H9 (cell line): ENCODE measurements at regions not wholly inside any gene's neighbourhood (a gene's known extent, or its start where the extent isn't known, plus 50 kb on each side); places are given as distances from the start of the nearest gene placed in this dataset.

Source experiments
- DNase-seq: peaks from one replicate; pipeline ENCODE4 v3.0.0-alpha.2; 2017
- H2AFZ ChIP-seq: one replicate; pipeline ENCODE4 v1.6.1; 2013; ENCODE audit warnings: mild to moderate bottlenecking, low read length, control low read depth, moderate library complexity
- H2AK5ac ChIP-seq: 2 replicates; pipeline ENCODE4 v1.6.1; 2013; ENCODE audit warnings: low read length, control low read depth, mixed read lengths; ENCODE audit not compliant: insufficient read length
- H2BK120ac ChIP-seq: one replicate; pipeline ENCODE4 v1.6.1; 2013; ENCODE audit warnings: low read depth, mild to moderate bottlenecking, low read length, control low read depth, inconsistent platforms; ENCODE audit not compliant: poor library complexity, severe bottlenecking
- H2BK12ac ChIP-seq: 2 replicates; pipeline ENCODE4 v1.6.1; 2013; ENCODE audit warnings: low read length, control low read depth, mixed read lengths, low read depth; ENCODE audit not compliant: insufficient read length
- H2BK15ac ChIP-seq: 2 replicates; pipeline ENCODE4 v1.6.1; 2013; ENCODE audit warnings: low read depth, low read length, control low read depth
- H2BK20ac ChIP-seq: one replicate; pipeline ENCODE4 v1.6.1; 2013; ENCODE audit warnings: low read depth, mild to moderate bottlenecking, low read length, control low read depth, inconsistent platforms; ENCODE audit not compliant: poor library complexity, severe bottlenecking
- H2BK5ac ChIP-seq: 2 replicates; pipeline ENCODE4 v1.6.1; 2013; ENCODE audit warnings: low read length, control low read depth, mixed read lengths; ENCODE audit not compliant: insufficient read length
- H3K14ac ChIP-seq: 2 replicates; pipeline ENCODE4 v1.6.1; 2013; ENCODE audit warnings: low read length, control low read depth; ENCODE audit not compliant: insufficient read depth
- H3K18ac ChIP-seq: 2 replicates; pipeline ENCODE4 v1.6.1; 2013; ENCODE audit warnings: low read depth, mild to moderate bottlenecking, mixed read lengths, low read length, control low read depth; ENCODE audit not compliant: insufficient read length
- H3K23ac ChIP-seq: 2 replicates; pipeline ENCODE4 v1.6.1; 2013; ENCODE audit warnings: low read length, control low read depth, mixed read lengths, low read depth; ENCODE audit not compliant: insufficient read length
- H3K23me2 ChIP-seq: 2 replicates; pipeline ENCODE4 v1.6.1; 2013; ENCODE audit warnings: low read depth, mild to moderate bottlenecking, mixed read lengths, low read length, control low read depth; ENCODE audit not compliant: insufficient read length, poor library complexity, severe bottlenecking
- H3K27ac ChIP-seq: 2 replicates; pipeline ENCODE4 v1.5.1; 2013; ENCODE audit warnings: low read length, control low read depth, mixed read lengths, low read depth; ENCODE audit not compliant: insufficient read length
- H3K27me3 ChIP-seq: 2 replicates; pipeline ENCODE4 v1.6.1; 2013; ENCODE audit warnings: low read length, control low read depth, inconsistent platforms; ENCODE audit not compliant: insufficient read depth
- H3K4ac ChIP-seq: 2 replicates; pipeline ENCODE4 v1.6.1; 2013; ENCODE audit warnings: low read depth, mild to moderate bottlenecking, control low read depth, inconsistent platforms, low read length, moderate library complexity
- H3K4me1 ChIP-seq: 2 replicates; pipeline ENCODE4 v1.6.1; 2013; ENCODE audit warnings: low read length, control low read depth, inconsistent platforms; ENCODE audit not compliant: insufficient read depth
- H3K4me2 ChIP-seq: 2 replicates; pipeline ENCODE4 v1.6.1; 2013; ENCODE audit warnings: low read length, control low read depth, mixed read lengths; ENCODE audit not compliant: insufficient read length, insufficient read depth
- H3K56ac ChIP-seq: 2 replicates; pipeline ENCODE4 v1.6.1; 2013; ENCODE audit warnings: low read depth, mild to moderate bottlenecking, mixed read lengths, low read length, control low read depth; ENCODE audit not compliant: insufficient read length
- H3K79me1 ChIP-seq: 2 replicates; pipeline ENCODE4 v1.6.1; 2013; ENCODE audit warnings: low read depth, mild to moderate bottlenecking, moderate library complexity, low read length, control low read depth, inconsistent platforms; ENCODE audit not compliant: insufficient read depth, poor library complexity, severe bottlenecking
- H3K79me2 ChIP-seq: 2 replicates; pipeline ENCODE4 v1.6.1; 2013; ENCODE audit warnings: low read length, control low read depth, inconsistent platforms; ENCODE audit not compliant: insufficient read depth
- H3K9ac ChIP-seq: 2 replicates; pipeline ENCODE4 v1.6.1; 2013; ENCODE audit warnings: low read length, control low read depth, mixed read lengths; ENCODE audit not compliant: insufficient read length; ENCODE audit errors: extremely low read depth
- H3K9me3 ChIP-seq: one replicate; pipeline ENCODE4 v1.6.1; 2013; ENCODE audit warnings: low read depth, low read length, inconsistent platforms; ENCODE audit not compliant: control insufficient read depth
- H3T11ph ChIP-seq: one replicate; pipeline ENCODE4 v1.6.1; 2013; ENCODE audit warnings: mild to moderate bottlenecking, low read length, control low read depth, inconsistent platforms
- H4K20me1 ChIP-seq: one replicate; pipeline ENCODE4 v1.6.1; 2013; ENCODE audit not compliant: control insufficient read depth, insufficient read length, insufficient read depth
- H4K5ac ChIP-seq: 2 replicates; pipeline ENCODE4 v1.6.1; 2013; ENCODE audit warnings: low read depth, mild to moderate bottlenecking, mixed read lengths, low read length, control low read depth; ENCODE audit not compliant: insufficient read length
- H4K8ac ChIP-seq: replicated peaks from 2 replicates; pipeline ENCODE4 v1.6.1; 2013; ENCODE audit warnings: low read length, control low read depth, mixed read lengths, low read depth; ENCODE audit not compliant: insufficient read length
- H4K91ac ChIP-seq: 2 replicates; pipeline ENCODE4 v1.6.1; 2013; ENCODE audit warnings: low read depth, mild to moderate bottlenecking, moderate library complexity, mixed read lengths, low read length, control low read depth; ENCODE audit not compliant: insufficient read length
- H3K27ac Mint-ChIP-seq, 3 experiments: 2 replicates in 2 of 3; 3 replicates in 1 of 3; pipeline ENCODE4 v1.8.0; 2020 to 2021; ENCODE audit warnings: mixed read lengths in 3 of 3, mild to moderate bottlenecking in 1 of 3, moderate library complexity in 1 of 3
- H3K27me3 Mint-ChIP-seq: 2 replicates; pipeline ENCODE4 v1.8.0; 2021; ENCODE audit warnings: low read depth, mild to moderate bottlenecking, moderate library complexity, mixed read lengths
- H3K36me3 Mint-ChIP-seq, 3 experiments: 2 replicates in 2 of 3; 3 replicates in 1 of 3; pipeline ENCODE4 v1.8.0; 2020 to 2021; ENCODE audit warnings: low read depth in 3 of 3, mixed read lengths in 3 of 3; ENCODE audit not compliant: insufficient read depth in 1 of 3
- H3K4me1 Mint-ChIP-seq, 2 experiments: 2 replicates each; pipeline ENCODE4 v1.8.0; 2020; ENCODE audit warnings: mixed read lengths in 2 of 2
- H3K4me3 Mint-ChIP-seq, 2 experiments: 2 replicates in 1 of 2; 3 replicates in 1 of 2; pipeline ENCODE4 v1.8.0; 2020 to 2021; ENCODE audit warnings: mild to moderate bottlenecking in 2 of 2, mixed read lengths in 2 of 2, moderate library complexity in 1 of 2
- H3K9me3 Mint-ChIP-seq, 2 experiments: 2 replicates in 1 of 2; 3 replicates in 1 of 2; pipeline ENCODE4 v1.8.0; 2020; ENCODE audit warnings: mild to moderate bottlenecking in 2 of 2, mixed read lengths in 2 of 2, moderate library complexity in 1 of 2
- WGBS: extraction: QIAGEN DNeasy Blood & Tissue Kit; methylation state at CpG from one replicate; pipeline ENCODE4 v1.1.7; 2013; ENCODE audit warnings: missing lambda C conversion rate, low lambda C conversion rate, mixed read lengths; ENCODE audit not compliant: insufficient read length; ENCODE audit errors: extremely low coverage; 5-methylcytosine and 5-hydroxymethylcytosine counted together
- TF ChIP-seq, protein P1 (sequence below): fragments of 200-600 bp; sonication (generic); conservative IDR thresholded peaks from 3 replicates; pipeline ENCODE4 v1.8.0; 2021; ENCODE audit warnings: antibody characterized with exemption, mild to moderate bottlenecking

DNA sequence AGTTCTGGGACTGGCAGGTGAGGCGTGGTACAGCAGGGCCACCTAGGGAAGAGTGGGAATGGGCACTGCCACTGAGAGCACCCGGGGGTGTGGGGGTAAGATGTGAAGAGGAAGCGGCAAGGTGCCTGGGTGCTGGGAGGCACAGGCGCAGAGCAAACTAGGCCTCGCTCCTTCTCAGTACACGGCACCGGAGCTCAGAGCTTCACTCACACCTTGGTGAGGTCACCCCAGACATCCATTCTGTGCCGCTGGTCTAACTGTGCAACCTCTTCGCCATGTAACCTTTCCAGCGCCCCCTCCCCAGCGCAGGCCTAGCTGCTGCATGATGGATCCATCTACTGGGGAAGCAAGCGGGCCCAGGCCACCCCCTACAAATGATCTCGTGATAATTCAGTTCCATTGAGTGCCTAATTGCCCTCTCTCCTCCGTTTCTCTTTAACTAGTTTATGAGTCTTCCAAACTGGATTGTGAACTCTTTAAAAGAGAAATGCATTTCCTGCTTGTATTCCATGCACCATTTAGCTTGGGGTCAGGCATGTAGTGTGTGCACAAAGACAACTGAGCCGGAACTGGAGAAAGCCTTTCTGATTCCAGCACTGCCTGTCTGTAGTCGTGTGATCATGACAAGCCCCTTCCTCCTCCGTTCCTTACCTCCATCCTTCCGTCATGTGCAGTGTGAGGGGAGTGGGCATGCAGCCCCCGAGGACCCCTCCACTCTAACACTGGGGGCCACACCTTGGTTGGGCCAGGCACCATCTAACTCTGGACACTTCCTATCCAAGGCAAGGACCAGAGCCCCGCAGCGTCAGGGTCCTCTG is 1475.2 kb downstream of the TBC1D22A start:
- Mint-ChIP-seq H3K9me3 (peaks cover 7 to 9% of the 10 kb centered on the region in 2 experiments), H3K4me3 (no peak overlapping the region), H3K27me3 (peaks cover 39% of the 10 kb centered on the region), H3K36me3 (peaks cover 0 to 9% (median 0%) of the 10 kb centered on the region in 3 experiments; a peak in 4 of 7 replicates), H3K4me1 (peaks cover 22% of the 10 kb centered on the region in 2 experiments), H3K27ac (no peak overlapping the region; a peak in 1 of 7 replicates)
- H3K4me1 ChIP-seq: no peaks in the 10 kb centered on the region; the same call in 1 of the 2 replicates
- H2BK20ac ChIP-seq: no peak overlapping the region
- no peak overlapping the region for H3K56ac ChIP-seq
- no peak overlapping the region for H4K5ac ChIP-seq
- no peak overlapping the region for H2AK5ac ChIP-seq
- no peaks in the 10 kb centered on the region for H3K23me2 ChIP-seq
- no peaks in the 10 kb centered on the region for H3K9me3 ChIP-seq
- H4K8ac ChIP-seq: no peak overlapping the region
- no CpG with 5 or more reads among the region's 21 CpGs for WGBS
- no peak overlapping the region for H2BK15ac ChIP-seq
- no peak overlapping the region for H3K4ac ChIP-seq
- no peak overlapping the region for H3K9ac ChIP-seq
- H3K23ac ChIP-seq: no peak overlapping the region
- H3K79me1 ChIP-seq: no peaks in the 10 kb centered on the region
- H3K79me2 ChIP-seq: no peaks in the 10 kb centered on the region
- no peak for DNase-seq
- TF ChIP-seq, protein P1, sequence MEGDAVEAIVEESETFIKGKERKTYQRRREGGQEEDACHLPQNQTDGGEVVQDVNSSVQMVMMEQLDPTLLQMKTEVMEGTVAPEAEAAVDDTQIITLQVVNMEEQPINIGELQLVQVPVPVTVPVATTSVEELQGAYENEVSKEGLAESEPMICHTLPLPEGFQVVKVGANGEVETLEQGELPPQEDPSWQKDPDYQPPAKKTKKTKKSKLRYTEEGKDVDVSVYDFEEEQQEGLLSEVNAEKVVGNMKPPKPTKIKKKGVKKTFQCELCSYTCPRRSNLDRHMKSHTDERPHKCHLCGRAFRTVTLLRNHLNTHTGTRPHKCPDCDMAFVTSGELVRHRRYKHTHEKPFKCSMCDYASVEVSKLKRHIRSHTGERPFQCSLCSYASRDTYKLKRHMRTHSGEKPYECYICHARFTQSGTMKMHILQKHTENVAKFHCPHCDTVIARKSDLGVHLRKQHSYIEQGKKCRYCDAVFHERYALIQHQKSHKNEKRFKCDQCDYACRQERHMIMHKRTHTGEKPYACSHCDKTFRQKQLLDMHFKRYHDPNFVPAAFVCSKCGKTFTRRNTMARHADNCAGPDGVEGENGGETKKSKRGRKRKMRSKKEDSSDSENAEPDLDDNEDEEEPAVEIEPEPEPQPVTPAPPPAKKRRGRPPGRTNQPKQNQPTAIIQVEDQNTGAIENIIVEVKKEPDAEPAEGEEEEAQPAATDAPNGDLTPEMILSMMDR: no peak
- H2BK12ac ChIP-seq: no peak overlapping the region
- H3K27ac ChIP-seq: no peak overlapping the region
- H4K20me1 ChIP-seq: no peaks in the 10 kb centered on the region
- H3K27me3 ChIP-seq: no peaks in the 10 kb centered on the region
- H3T11ph ChIP-seq: no peak overlapping the region
- no peak overlapping the region for H3K4me2 ChIP-seq
- H2BK120ac ChIP-seq: no peak overlapping the region
- H4K91ac ChIP-seq: no peak overlapping the region
- H3K14ac ChIP-seq: no peak overlapping the region
- no peak overlapping the region for H2BK5ac ChIP-seq
- H2AFZ ChIP-seq: no peak overlapping the region
- no peak overlapping the region for H3K18ac ChIP-seq
